ENCODE measurements at regions not wholly inside any gene's neighbourhood (a gene's known extent, or its start where the extent isn't known, plus 50 kb on each side); places are given as distances from the start of the nearest gene placed in this dataset.
A peak's percentile ranks its signal among the peaks of the same experiment; 100 is the strongest.
"Not testable (repeated sequence)": the region's sequence is repeated elsewhere in the genome, so short reads cannot be mapped to it uniquely, and the experiment has no call there.

DNA sequence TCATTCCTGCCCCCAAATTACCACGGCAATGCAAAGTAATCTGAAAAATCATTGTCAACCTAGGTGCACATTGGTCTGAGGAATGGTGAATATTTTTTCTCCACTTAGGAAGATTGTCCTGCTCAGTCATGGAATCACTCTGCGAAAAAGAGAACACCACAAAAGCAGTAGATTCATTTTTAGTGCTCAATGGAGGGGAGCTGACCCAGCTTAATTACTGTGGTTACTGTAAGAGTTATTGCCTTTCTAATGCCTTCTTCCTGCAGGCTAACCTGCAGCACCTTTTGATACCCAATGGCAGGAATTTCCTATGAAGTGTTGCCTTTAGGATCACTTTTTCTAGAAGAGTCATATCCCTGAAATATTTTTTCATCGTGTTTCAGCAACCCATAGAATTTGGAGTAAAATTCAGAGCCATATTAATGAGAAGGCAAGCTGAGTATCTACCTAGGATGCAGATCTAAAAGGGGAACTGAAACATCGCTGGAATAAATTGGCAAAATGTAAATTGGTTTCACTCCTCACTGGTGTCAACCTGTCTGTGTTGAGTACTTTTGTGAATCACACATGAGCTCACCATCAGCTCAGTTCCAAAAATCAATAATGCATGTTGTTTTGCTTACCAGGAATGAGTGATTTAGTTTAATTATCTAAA lies 464.5 kb downstream of the CSNK1G3 start:
- DNase-seq, result no peak

DNA sequence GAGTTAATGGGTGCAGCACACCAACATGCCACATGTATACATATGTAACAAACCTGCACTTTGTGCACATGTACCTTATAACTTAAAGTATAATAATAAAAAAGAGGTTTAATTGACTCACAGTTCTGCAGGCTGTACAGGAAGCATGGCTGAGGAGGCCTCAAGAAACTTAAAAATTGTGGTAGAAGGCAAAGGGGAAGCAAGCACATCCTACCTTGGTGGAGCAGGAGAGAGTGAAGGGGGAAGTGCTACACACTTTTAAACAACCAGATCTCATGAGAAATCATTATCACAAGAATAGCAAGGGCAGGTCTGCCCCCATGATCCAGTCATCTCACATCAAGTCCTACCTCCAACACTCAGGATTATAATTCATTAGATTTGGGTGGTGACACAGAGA lies 463.5 kb downstream of the CSNK1G3 start:
- not testable (repeated sequence) for DNase-seq

DNA sequence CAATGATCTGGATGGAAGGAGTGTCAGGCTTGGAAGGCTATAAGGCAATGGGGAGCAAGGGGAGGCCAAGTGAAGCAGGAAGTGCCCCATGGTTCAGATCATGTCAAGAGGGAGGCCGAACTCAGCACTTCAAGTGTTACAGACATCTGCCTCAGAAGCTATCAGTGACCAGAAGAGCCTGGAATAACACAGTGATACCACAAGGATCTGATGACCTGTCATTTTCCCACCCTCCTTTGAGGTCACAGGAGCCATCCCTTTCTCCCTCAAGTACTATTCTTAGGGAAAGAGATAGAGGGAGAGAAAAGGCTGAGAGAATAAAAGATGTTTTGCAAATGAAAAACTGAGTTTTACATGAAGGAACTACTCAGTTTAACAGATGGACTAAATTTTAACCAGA lies 454.8 kb downstream of the CSNK1G3 start:
- DNase-seq, result no peak

DNA sequence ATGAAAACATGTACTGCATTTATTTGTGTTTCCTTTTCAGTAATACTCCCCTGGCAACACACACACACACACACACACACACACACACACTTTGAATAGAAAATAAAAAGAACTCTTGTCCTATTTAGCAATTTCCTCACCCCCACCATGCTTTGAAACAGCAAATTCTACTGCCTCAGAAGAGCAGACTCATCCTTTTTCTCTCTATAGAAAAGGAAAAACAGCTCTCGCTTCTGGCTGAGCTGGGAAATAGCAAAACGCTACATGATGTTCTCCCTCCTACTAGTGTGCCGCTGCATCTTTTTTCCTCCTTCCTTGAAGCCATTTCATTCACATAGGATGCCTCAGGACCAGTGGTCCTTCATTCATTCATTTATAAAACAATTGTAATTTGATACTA lies 453.6 kb downstream of the CSNK1G3 start:
- DNase-seq, result peak; percentile 55

DNA sequence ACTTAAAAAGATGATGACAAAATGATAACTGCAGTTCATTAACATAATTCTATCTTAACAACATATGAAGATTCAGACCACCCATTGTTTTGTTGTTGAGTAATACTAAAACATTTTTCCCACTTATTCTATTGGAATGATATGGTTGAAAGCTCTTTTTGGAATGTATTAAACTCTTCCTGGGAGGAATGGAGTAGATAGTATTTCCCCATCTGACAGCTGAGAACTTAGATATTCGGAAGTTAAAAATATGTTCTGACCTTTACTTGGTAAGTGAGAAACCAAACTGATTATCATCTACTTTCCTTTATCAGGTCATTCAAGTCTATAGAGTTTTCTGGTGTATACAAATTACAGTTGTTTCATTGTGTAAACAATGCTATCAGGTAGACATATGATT lies 452.9 kb downstream of the CSNK1G3 start:
- no peak for DNase-seq

- no peak for DNase-seq
Measured at GRCh38 chr5:123960526-123960925, 448.5 kb downstream of the CSNK1G3 start.

DNA sequence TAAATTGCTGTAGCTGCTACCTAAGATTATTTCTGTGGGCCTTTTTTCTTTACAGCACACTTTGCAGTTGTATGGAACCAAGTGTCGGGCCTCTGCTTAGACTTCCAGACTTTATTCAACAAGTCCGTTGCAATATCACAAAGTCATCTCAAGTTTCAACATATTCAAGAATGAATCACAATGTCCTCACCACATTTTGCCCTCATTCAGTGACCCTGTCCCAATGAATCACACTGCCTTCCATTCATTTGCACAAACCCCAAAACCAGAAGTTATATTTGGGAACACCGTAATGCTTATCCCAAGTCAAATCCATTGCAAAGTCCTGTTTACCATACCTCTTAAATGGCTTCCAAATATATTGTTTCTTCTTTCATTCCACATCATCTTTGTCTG lies 439.6 kb downstream of the CSNK1G3 start:
- no peak for DNase-seq

GRCh38 chr5:123950701-123951581 lies 439.0 kb downstream of the CSNK1G3 start:
- DNase-seq, result no peak

GRCh38 chr5:123949807-123950340 lies 437.9 kb downstream of the CSNK1G3 start:
- no peak for DNase-seq

DNA sequence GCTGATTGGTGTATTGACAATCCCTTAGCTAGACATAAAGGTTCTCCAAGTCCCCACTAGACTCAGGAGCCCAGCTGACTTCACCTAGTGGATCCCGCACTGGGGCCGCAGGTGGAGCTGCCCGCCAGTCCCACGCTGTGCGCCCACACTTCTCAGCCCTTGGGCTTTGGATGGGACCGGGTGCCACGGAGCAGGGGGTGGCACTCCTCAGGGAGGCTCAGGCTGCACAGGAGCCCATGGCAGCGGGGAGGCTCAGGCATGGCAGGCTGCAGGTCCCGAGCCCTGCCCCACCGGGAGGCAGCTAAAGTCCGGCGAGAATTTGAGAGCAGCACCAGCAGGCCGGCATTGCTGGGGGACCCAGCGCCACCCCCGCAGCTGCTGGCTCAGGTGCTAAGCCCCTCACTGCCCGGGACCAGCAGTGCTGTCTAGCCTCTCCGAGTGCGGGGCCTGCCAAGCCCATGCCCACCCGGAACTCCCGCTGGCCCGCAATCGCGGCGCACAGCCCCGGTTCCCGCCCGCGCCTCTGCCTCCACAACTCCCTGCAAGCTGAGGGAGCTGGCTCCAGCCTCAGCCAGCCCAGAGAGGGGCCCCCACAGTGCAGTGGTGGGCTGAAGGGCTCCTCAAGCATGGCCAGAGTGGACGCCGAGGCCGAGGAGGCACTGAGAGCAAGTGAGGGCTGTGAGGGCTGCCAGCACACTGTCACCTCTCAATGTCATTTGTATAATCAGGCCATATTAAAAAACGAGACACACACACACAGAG lies 437.2 kb downstream of the CSNK1G3 start:
- no peak for DNase-seq

- DNase-seq, result no peak
Measured at GRCh38 chr5:123947797-123948196, 435.8 kb downstream of the CSNK1G3 start.

DNA sequence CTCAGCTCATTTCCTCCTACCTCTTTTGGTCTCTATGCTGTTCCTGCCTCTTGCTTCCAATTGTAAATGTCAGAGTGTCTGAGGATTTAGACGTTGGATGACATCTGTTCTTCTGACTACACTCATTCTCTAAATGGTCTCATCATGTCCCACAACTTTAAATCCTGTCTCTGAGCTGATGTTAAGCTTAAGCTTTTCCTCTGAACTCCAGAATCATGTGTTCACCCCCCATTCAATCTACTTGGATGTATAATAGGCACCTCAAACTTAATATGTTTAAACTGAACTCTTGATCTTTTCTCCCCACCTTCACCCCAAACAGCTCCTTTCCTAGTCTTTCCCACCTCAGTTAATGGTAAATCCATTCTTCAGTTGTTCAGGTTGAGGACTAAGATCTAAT lies 433.6 kb downstream of the CSNK1G3 start:
- no peak for DNase-seq

DNA sequence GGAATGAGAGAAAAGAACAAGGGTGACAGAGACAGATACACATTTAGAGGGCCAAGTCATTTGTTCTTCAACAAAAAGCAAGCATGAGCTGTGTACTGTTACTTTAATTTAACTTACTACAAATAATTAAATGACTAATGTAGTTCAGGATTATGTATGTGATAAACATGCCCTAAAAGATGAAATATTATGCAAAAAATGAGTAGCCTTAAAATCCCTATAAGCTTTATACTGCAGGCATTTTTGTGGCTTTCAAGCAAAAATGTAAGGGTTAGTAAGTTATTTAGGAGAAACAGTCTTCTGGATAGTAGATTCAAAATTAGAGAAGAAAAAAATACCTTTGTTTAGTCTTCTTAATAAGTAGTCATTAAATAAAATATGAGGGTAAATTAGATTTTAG lies 431.2 kb downstream of the CSNK1G3 start:
- DNase-seq, result no peak

- no peak for DNase-seq
Measured at GRCh38 chr5:123940416-123940815, 428.4 kb downstream of the CSNK1G3 start.

- DNase-seq, result peak; percentile 6
Measured at GRCh38 chr5:123937230-123937629, 425.3 kb downstream of the CSNK1G3 start.

- no peak for DNase-seq
Measured at GRCh38 chr5:123936548-123936947, 424.6 kb downstream of the CSNK1G3 start.

GRCh38 chr5:123933812-123934211 lies 421.8 kb downstream of the CSNK1G3 start:
- not testable (repeated sequence) for DNase-seq

GRCh38 chr5:123929055-123929474 lies 417.1 kb downstream of the CSNK1G3 start:
- no peak for DNase-seq

DNA sequence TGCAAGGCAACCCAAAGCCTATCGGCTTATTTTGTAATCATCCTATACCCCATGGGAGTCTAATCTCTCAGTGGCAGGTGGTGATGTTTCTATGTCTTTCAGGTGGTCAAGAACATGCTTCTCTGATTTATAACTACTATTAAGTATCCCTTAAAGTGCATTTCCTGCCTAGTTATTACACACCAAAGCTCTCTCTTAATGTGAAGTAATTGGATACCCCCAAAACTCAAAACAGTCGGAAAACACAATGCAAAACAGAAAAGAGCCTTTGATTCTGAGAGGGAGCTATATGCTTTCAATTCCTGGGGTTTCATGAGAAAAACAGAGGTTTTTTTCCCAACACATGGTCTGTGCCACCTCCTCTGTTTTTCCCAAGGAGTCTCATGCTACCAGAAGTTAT lies 416.4 kb downstream of the CSNK1G3 start:
- no peak for DNase-seq

DNA sequence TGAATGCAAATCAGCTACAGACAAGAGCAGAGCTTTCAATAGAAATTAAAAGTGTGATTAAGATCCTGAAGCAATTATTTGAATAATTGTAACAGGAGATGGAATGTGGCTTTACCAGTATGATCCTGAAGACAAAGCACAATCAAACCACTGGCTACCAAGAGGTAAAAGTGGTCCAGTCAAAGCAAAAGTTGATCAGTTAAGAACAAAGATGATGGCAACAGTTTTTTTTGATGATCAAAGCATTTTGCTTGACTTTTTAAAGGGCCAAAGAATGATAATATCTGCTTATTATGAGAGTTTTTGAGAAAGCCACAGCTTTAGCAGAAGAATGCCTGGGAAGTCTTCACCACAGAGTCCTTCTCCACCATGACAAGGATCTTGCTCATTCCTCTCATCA lies 409.2 kb downstream of the CSNK1G3 start:
- no peak for DNase-seq

- no peak for DNase-seq
Measured at GRCh38 chr5:123916345-123917121, 404.6 kb downstream of the CSNK1G3 start.

DNA sequence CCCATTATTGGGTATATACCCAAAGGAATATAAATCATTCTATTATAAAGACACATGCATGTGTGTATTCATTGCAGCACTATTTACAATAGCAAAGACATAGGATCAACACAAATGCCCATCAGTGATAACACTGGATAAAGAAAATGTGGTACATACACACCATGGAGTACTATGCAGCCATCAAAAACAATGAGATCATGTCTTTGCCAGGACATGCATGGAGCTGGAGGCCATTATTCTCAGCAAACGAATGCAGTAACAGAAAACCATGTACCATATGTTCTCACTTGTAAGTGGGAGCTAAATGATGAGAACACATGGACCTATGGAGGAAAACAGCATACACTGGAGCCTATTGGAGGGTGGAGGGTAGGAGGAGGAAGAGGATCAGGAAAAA lies 402.4 kb downstream of the CSNK1G3 start:
- DNase-seq, result no peak

DNA sequence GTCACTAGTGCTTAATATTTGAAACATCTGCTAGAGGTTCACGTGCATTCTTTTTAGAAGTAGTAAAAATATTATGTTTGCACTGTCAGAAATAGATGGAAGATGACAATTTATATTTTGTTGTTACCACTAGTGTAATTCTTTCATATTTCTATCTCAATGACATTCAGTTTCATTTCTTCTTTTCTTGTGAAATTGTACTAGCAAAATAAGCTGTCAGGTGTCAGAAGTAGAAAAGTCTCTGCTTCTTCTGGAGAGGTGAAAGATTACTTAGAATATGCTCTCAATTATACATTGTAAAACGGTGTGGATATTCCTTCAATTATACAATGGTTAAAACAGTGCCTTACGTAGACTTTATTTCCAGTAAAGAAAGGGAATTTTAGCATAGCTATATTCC lies 395.4 kb downstream of the CSNK1G3 start:
- no peak for DNase-seq
